Kasumi-1 (cell line): ENCODE measurements at regions not wholly inside any gene's neighbourhood (a gene's known extent, or its start where the extent isn't known, plus 50 kb on each side); places are given as distances from the start of the nearest gene placed in this dataset.
"Not testable (repeated sequence)": the region's sequence is repeated elsewhere in the genome, so short reads cannot be mapped to it uniquely, and the experiment has no call there.

Experiments
- DNase-seq, 2 experiments: peaks; one replicate each; lab custom pipeline; 2025; lab: John Stamatoyannopoulos, UW

DNA sequence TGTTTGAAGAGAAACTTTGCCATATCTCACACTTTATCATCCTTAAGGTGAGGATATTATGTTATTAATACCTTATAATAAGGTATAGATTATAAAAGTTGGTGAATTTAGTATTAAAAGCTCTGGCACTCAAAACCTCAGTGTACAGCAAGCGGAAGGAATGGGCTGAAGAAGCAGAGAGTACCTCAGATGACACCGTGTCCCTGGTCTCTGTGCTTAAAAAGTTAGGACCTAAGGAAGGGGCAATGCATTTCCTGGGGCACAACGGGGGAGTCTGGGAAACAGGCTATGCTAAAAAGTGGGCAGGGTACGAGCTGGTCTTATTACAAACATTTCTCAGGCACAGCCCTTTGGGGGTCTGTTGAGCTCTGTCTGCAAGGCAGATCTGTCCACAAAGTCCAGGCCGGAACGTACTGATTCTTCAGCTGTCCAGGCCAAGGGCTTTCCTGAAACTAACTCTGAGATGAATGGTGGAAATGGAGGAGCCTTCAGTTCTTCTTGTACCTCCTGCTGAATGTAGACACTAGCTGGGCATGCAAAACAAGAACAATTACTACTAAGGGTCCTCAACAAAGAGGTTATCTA is 202.7 kb downstream of the POM121L12 start:
- DNase-seq: no peak

DNA sequence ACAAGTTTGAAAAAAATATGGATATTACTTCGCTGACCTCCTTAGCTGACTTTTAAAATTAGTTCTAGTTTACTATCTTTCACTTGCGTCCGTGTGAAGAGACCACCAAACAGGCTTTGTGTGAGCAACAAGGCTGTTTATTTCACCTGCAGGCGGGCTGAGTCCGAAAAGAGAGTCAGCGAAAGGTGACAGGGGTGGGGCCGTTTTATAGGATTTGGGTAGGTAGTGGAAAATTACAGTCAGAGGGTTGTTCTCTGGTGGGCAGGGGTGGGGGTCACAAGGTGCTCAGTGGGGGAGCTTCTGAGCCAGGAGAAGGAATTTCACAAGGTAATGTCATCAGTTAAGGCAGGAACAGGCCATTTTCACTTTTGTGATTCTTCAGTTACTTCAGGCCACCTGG is 203.7 kb downstream of the POM121L12 start:
- DNase-seq: not testable (repeated sequence)

DNA sequence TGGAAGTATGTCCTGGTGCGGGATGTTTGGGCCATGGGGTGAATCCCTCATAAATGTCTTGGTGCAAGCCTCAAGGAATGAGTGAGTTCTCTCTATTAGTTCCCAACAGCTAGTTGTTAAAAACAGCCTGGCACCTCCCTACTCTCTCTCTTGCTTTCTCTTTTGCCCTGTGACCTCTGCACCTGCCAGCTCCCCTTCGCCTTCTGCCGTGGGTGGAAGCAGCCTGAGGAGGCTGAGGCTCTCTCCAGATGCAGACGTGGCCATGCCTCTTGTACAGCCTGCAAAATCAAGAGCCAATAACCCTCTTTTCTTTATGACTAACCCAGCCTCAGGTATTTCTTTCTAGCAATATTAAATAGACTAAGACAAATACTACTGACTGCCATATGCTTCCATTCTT is 210.3 kb downstream of the POM121L12 start:
- DNase-seq: no peak

DNA sequence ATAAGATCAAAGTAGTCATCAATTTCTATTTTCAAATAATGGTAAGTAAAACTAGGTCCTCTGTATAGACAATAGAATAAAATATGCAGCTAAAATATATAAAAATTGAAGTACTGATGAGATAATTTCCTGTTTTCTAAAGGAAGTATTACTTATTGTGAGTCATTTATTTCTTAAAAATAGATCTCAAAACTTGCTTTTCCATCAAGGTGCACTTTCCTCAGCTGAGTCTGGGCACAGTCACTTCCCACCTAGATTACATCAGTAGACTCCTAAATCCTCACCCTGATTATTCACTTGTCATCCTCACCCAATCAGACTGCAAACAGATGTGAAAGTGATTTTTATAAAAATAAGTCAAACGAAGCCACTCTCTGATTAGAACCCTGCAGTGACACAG is 211.5 kb downstream of the POM121L12 start:
- no peak for DNase-seq

DNA sequence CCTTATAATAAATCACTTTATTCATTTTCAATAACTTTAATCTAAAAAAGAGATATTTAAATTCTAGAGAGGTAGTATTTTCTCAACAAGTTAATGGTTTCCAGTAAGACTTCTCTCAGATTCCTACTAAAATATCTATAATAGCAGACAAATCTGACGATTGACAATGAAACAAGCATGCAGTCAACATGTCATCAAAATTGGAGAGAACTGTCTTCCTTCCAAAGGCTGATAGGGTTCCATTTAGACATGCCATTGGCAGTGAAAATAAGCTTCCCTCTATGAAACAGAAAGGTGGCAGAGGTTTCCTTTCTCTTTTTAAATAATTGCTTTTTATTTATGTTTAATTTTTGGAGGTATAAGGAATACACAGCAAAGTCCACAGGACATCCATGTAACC is 217.1 kb downstream of the POM121L12 start:
- DNase-seq: no peak

DNA sequence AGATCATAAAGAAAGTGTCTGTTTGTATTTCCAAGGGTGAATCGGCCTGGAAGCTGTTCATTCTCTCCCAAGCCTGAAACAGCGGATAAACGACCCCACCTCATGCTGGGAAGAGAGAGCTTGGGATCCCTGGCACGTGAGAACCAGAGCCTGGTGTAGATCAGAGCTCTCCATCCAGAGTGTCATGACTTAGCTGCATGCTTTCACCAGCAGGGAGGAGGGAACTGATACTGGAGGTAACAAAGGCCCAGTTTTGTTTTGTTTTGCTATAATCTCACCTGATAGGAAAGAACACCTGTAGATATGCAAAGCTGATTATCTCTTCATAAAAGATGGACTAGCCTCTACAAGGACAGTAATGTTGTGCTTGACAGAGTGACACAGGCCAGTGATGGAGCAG is 236.6 kb downstream of the POM121L12 start:
- no peak for DNase-seq

DNA sequence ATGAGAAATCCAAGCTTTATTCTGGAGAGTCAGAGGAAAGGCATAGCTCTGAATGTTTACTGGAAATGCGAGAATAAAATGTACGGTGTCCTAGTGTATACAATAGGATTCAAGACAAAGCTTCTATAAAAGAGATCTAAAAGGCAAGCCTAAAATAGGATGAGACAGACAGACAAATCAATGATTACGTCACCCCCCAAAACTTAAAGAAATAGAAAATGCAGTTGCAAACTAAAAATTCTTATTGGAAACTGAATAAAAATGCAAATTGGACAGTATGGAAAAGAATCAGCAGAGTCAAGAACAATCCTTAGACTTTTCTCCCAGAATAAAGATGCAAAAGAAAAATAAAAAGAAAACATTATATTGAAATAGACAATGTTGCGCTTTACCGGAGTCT is 245.9 kb downstream of the POM121L12 start:
- no peak for DNase-seq

DNA sequence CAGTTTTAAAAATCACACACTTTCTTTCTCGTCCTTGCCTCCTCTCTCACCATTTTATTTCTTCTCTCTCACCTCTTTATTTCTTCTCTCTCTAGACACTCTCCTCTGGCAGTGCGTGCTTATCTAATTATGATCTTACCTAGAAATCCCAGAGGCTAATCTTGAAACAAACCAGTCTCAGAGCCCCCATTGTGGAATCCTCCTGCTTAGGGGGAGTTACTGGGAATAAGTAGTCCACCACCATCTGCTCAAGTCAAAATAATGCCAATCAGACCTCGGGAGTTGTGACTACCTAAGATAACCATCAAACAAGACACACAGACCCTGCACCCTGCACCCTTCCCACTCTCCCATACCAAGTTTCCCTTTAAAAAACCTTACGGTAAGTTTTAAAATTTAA is 256.9 kb downstream of the POM121L12 start:
- no peak for DNase-seq

DNA sequence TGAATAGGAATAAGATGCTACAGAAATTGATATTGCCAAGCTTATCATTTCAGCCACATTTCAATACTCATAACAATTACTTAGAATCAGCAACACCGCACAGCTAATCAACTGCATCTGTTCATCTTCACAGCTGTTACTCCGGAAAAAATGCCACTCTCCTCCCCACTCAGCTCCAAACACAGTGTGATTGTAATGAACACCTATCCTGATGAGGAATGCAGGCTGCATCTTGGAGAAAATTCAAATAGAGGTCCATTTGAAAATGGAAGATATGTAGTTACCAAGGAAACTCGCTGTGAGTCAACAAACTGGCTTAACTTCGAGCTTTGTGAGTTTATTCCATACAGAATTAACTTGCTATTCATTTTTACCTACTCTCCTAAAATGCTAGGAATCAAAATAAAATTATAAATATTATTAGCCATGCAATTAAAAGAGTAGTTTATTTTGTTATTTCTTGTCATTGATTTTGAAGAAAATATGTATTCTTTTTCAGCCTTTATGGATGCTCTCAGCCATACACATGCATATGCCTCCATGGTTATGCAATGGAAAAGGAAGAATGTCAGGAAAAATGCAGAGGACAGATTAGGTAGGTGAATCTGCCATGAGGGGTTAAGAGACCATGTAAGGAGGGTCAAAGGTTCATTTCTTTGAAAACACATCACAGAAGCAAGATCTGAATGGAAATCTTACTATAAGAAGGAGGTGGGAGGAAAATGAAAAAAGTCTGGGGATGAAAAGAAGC is 267.2 kb downstream of the POM121L12 start:
- DNase-seq: no peak

DNA sequence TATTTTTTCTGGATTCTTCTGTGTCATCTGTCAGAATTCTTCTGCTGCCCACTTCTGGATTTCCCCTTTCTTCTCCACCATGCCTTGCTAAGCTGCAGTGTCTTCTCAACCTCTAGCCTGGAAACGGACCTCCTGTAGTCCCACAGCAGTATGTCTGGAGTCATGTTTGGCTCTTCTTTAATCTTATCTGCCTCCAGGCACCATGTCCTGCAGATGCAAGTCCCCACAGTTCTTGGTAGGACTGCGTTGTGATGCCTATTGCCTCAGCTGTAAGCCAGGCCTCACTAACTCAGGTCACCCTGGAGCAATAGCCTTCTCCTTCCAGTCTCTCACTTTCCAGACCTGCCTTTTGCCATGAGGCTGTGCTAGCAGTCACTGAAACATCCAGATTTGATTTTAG is 268.3 kb downstream of the POM121L12 start:
- DNase-seq: no peak

DNA sequence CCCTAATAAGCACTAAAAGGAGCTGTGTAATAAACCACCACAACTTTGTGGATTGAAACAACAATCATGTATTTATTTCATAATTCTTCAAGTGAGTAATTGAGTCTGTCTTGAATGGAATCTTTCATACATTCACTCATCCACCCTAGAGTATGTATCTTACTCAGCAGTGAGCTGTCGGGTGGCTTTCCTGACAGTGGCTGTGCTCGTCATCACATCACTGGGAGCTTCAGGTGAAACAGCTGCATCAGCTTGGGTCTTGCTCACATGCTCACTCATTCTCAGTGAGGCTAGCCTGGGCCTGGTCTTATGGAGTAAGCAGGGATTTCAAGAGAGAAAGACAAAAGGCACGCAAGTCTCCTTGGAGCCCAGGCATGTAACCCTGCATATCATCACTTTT is 271.4 kb downstream of the POM121L12 start:
- DNase-seq: no peak

GRCh38 chr7:53311205-53311604 is 275.8 kb downstream of the POM121L12 start:
- no peak for DNase-seq

DNA sequence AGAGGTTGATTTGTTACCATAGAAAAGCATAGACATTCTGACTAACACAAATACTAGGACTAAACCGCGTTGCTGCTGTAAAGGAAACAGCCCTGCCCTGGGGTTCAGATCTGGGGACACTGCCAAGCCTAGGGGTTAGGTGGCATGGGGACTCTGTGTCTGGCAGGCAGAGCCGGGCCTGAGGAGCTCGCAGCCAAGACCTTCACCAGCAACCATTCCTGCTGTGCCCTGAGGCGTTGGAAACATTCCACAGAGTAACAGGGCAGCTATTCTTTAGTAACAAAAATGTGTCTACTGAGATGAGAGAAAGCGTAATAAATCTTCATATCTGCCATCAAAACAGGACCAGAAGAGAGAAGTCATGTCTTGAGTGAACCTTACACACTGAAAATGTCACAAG is 280.5 kb downstream of the POM121L12 start:
- DNase-seq: no peak

GRCh38 chr7:53318566-53318965 is 283.1 kb downstream of the POM121L12 start:
- DNase-seq: no peak

DNA sequence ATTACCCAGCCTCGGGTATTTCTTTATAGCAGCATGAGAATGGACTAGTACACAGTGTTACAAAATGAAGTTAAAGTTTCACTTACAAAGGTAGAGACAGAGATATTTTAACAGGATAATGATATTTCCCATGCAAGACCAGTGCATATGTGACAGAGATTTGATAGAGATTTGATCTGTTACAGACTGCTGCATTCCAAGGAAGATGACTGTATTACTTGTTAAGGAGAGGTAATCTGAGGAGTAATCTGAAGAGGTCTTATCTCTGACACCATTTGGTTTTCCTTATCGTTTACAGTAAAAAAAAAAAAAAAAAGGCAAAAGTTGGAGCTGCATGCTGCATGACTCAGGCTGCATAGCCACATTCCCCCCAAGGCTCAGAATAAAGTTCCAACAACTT is 289.6 kb downstream of the POM121L12 start:
- no peak for DNase-seq

DNA sequence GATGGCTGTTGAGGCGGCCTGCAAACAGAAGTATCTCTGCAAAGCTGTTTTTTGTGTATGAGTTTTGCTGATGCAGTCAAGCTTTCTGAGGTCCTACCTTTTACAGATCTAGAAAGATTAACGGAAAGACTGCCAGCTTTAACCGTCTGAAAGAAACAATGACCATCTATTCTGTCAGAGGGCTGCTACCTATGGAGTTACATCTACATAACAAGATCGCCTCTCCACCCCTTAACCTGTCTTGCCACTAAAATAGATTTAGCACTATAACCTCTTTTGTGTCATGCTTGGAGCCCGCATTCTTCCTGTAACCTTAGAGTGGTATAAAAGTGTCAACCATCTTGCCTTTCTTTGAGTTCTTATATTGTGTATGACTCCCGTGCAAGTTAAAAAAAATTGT is 291.2 kb downstream of the POM121L12 start:
- DNase-seq: no peak

GRCh38 chr7:53336105-53336668 is 300.8 kb downstream of the POM121L12 start:
- no peak for DNase-seq

GRCh38 chr7:53340220-53340619 is 304.8 kb downstream of the POM121L12 start:
- DNase-seq: no peak

- DNase-seq: peak; percentile 59 to 63
Measured at GRCh38 chr7:53350241-53350640, 314.8 kb downstream of the POM121L12 start.

- DNase-seq: no peak
Measured at GRCh38 chr7:53351681-53352080, 316.2 kb downstream of the POM121L12 start.

DNA sequence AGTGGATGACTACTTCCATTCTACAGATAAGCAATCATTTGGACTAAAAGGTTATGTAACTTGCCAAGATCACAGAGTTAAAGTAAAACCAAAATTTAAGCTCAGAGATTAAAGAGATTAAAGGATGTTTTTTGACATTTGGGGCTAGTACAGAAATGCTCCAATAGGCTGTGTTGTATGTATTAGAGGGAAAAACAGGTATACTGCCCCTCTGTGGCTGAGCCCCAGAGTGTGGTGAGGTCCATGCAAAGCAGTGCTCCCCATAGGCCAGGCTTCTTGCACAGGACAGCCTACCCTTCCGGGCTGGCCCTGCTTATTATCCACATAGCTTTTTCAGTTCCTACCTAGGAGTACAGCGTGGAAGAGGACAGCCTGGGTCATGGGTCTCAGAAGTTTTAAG is 322.8 kb downstream of the POM121L12 start:
- DNase-seq: no peak

DNA sequence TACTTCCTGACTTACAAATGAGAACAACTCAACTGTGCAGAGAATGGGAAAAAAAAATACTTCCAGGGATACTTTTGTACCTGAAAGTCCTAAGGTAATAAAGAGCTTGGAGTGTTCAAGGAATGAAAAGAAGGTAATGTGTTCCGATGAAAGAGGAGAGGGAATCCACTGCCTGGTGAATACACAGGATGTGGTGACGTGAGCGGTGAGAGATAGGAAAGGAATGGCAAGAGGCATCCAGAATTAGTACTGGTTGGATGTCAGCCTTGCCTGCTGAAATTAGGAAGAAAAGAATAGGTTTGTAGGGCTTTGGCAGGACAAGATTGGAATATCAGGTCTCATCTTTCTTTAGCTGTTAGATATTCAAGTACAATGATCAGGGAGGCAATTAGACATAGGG is 347.7 kb downstream of the POM121L12 start:
- no peak for DNase-seq

DNA sequence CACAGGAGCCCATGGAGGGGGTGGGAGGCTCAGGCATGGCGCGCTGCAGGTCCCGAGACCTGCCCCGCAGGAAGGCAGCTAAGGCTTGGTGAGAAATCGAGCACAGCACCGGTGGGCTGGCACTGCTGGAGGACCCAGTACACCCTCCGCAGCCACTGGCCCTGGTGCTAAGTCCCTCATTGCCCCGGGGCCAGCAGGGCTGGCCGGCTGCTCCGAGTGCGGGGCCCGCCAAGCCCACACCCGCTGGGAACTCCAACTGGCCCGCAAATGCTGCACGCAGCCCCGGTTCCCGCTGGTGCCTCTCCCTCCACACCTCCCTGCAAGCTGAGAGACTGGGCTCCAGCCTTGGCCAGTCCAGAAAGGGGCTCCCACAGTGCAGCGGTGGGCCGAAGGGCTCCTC is 349.8 kb downstream of the POM121L12 start:
- not testable (repeated sequence) for DNase-seq

- no peak for DNase-seq
Measured at GRCh38 chr7:53387515-53387914, 352.1 kb downstream of the POM121L12 start.
